ENCODE measurements at regions not wholly inside any gene's neighbourhood (a gene's known extent, or its start where the extent isn't known, plus 50 kb on each side); places are given as distances from the start of the nearest gene placed in this dataset.

DNA sequence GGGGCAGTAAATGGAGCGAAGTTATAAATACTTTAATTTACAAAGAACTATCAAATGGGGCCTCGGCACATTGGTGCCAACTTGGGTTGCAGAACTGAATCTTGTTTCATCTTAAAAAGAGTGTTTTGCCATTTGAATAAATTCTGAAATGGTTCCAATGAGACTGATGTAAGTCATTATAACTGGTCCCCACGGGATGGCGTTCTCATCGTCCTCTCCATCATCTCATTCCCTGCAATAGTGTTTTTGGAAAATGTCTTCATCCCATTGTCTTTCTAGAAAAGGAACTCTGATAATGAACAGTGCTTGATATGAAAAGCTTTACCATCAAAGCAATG is 422.0 kb upstream of the ID2 start:
- Histone ChIP-seq H3K9me3 (ENCODE audit: control insufficient read depth, low read depth, low read length) (no peaks in the 10 kb centered on the region), H3K14ac (ENCODE audit: insufficient read depth, low read length) (no peak overlapping the region), H2BK120ac (ENCODE audit: low read depth, low read length, poor library complexity, severe bottlenecking) (no peak overlapping the region), H3K79me2 (ENCODE audit: insufficient read depth, low read length) (no peaks in the 10 kb centered on the region), H4K5ac (ENCODE audit: insufficient read length, low read depth, low read length) (no peak overlapping the region), H2AFZ (ENCODE audit: low read length) (no peak overlapping the region), H3K79me1 (ENCODE audit: insufficient read depth, low read depth, low read length, poor library complexity, severe bottlenecking) (no peaks in the 10 kb centered on the region), H3T11ph (ENCODE audit: low read length) (no peak overlapping the region), H2BK5ac (ENCODE audit: insufficient read length, low read length) (no peak overlapping the region), H3K4ac (ENCODE audit: low read depth, low read length) (no peak overlapping the region), H3K18ac (ENCODE audit: insufficient read length, low read depth, low read length) (no peak overlapping the region), H2BK20ac (ENCODE audit: low read depth, low read length, poor library complexity, severe bottlenecking) (no peak overlapping the region), H3K23me2 (ENCODE audit: insufficient read length, low read depth, low read length, poor library complexity, severe bottlenecking) (no peaks in the 10 kb centered on the region), H3K23ac (ENCODE audit: insufficient read length, low read depth, low read length) (no peak overlapping the region), H2BK12ac (ENCODE audit: insufficient read length, low read depth, low read length) (no peak overlapping the region), H3K27me3 (ENCODE audit: insufficient read depth, low read length) (no peaks in the 10 kb centered on the region), H4K8ac (replicated peaks; ENCODE audit: insufficient read length, low read depth, low read length) (no peak overlapping the region), H3K27ac (ENCODE audit: insufficient read length, low read depth, low read length) (no peak overlapping the region), H3K56ac (ENCODE audit: insufficient read length, low read depth, low read length) (no peak overlapping the region), H3K9ac (ENCODE audit: extremely low read depth, insufficient read length, low read length) (no peak overlapping the region), H3K4me2 (ENCODE audit: insufficient read depth, insufficient read length, low read length) (no peak overlapping the region), H4K20me1 (ENCODE audit: control insufficient read depth, insufficient read depth, insufficient read length) (no peaks in the 10 kb centered on the region), H4K91ac (ENCODE audit: insufficient read length, low read depth, low read length) (no peak overlapping the region), H2BK15ac (ENCODE audit: low read depth, low read length) (no peak overlapping the region), H3K4me1 (ENCODE audit: insufficient read depth, low read length) (peaks cover 10% of the 10 kb centered on the region; the same call in 1 of the 2 replicates), H2AK5ac (ENCODE audit: insufficient read length, low read length) (no peak overlapping the region)
- Mint-ChIP-seq H3K9me3 (no peaks in the 10 kb centered on the region), H3K4me1 (peaks cover 56 to 86% of the 10 kb centered on the region in 2 experiments), H3K27ac (no peak overlapping the region), H3K27me3 (ENCODE audit: low read depth) (no peaks in the 10 kb centered on the region), H3K36me3 (ENCODE audit: insufficient read depth in 1 of 3, low read depth in 3 of 3) (no peaks in the 10 kb centered on the region; a peak in 1 of 7 replicates), H3K4me3 (no peak overlapping the region)
- TF ChIP-seq, protein P1, sequence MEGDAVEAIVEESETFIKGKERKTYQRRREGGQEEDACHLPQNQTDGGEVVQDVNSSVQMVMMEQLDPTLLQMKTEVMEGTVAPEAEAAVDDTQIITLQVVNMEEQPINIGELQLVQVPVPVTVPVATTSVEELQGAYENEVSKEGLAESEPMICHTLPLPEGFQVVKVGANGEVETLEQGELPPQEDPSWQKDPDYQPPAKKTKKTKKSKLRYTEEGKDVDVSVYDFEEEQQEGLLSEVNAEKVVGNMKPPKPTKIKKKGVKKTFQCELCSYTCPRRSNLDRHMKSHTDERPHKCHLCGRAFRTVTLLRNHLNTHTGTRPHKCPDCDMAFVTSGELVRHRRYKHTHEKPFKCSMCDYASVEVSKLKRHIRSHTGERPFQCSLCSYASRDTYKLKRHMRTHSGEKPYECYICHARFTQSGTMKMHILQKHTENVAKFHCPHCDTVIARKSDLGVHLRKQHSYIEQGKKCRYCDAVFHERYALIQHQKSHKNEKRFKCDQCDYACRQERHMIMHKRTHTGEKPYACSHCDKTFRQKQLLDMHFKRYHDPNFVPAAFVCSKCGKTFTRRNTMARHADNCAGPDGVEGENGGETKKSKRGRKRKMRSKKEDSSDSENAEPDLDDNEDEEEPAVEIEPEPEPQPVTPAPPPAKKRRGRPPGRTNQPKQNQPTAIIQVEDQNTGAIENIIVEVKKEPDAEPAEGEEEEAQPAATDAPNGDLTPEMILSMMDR (conservative IDR thresholded peaks at IDR 0.05) = no peak
- WGBS (ENCODE audit: extremely low coverage, insufficient read length, low lambda C conversion rate) = no CpG with 5 or more reads among the region's 5 CpGs
- DNase-seq = no peak

Measured in H9 (cell line).